GM21576 (cell line): ENCODE measurements at regions not wholly inside any gene's neighbourhood (a gene's known extent, or its start where the extent isn't known, plus 50 kb on each side); places are given as distances from the start of the nearest gene placed in this dataset.
A peak's percentile ranks its signal among the peaks of the same experiment; 100 is the strongest.
"Not testable (repeated sequence)": the region's sequence is repeated elsewhere in the genome, so short reads cannot be mapped to it uniquely, and the experiment has no call there.

Source experiments
- ATAC-seq: cut with Tn5 transposase; IDR thresholded peaks from one replicate; pipeline ENCODE4 v1.9.1; 2021; ENCODE audit warnings: mild to moderate bottlenecking, moderate library complexity; ENCODE audit not compliant: unreplicated experiment

GRCh38 chr18:53821141-53821540 lies 403.3 kb downstream of the MBD2 start:
- ATAC-seq: not testable (repeated sequence)

- ATAC-seq: no peak
Observed at GRCh38 chr18:53819671-53820070, 404.8 kb downstream of the MBD2 start.

GRCh38 chr18:53819174-53819573 lies 405.3 kb downstream of the MBD2 start:
- no peak for ATAC-seq

- ATAC-seq: no peak
Observed at GRCh38 chr18:53817976-53818950, 406.2 kb downstream of the MBD2 start.

GRCh38 chr18:53800171-53800570 lies 424.3 kb downstream of the MBD2 start:
- ATAC-seq: no peak

GRCh38 chr18:53799134-53799533 lies 425.3 kb downstream of the MBD2 start:
- ATAC-seq: no peak

- ATAC-seq: no peak
Observed at GRCh38 chr18:53798516-53798915, 426.0 kb downstream of the MBD2 start.

GRCh38 chr18:53797998-53798495 lies 426.4 kb downstream of the MBD2 start:
- no peak for ATAC-seq

- ATAC-seq: peak; percentile 86
Observed at GRCh38 chr18:53796040-53796729, 428.3 kb downstream of the MBD2 start.

- ATAC-seq: peak; percentile 14
Observed at GRCh38 chr18:53795610-53796009, 428.9 kb downstream of the MBD2 start.

GRCh38 chr18:53795061-53795460 lies 429.4 kb downstream of the MBD2 start:
- ATAC-seq: no peak

GRCh38 chr18:53792762-53793161 lies 431.7 kb downstream of the MBD2 start:
- ATAC-seq: no peak

- ATAC-seq: no peak
Observed at GRCh38 chr18:53790786-53791185, 433.7 kb downstream of the MBD2 start.

- no peak for ATAC-seq
Observed at GRCh38 chr18:53789376-53790247, 434.9 kb downstream of the MBD2 start.

- ATAC-seq: no peak
Observed at GRCh38 chr18:53785811-53786210, 438.7 kb downstream of the MBD2 start.

- ATAC-seq: no peak
Observed at GRCh38 chr18:53784253-53784652, 440.2 kb downstream of the MBD2 start.

GRCh38 chr18:53780666-53781065 lies 443.8 kb downstream of the MBD2 start:
- no peak for ATAC-seq

GRCh38 chr18:53772293-53772692 lies 452.2 kb downstream of the MBD2 start:
- no peak for ATAC-seq

GRCh38 chr18:53771664-53772063 lies 452.8 kb downstream of the MBD2 start:
- no peak for ATAC-seq

- no peak for ATAC-seq
Observed at GRCh38 chr18:53765211-53765610, 459.3 kb downstream of the MBD2 start.

- ATAC-seq: no peak
Observed at GRCh38 chr18:53764086-53764485, 460.4 kb downstream of the MBD2 start.
